Suppressor macrophage treated with lipopolysaccharide for 4 hours (primary cell): ENCODE measurements at regions not wholly inside any gene's neighbourhood (a gene's known extent, or its start where the extent isn't known, plus 50 kb on each side); places are given as distances from the start of the nearest gene placed in this dataset.
"Not testable (repeated sequence)": the region's sequence is repeated elsewhere in the genome, so short reads cannot be mapped to it uniquely, and the experiment has no call there.

Source experiments
- DNase-seq: peaks from one replicate; pipeline ENCODE4 v3.0.0-alpha.2; 2020

DNA sequence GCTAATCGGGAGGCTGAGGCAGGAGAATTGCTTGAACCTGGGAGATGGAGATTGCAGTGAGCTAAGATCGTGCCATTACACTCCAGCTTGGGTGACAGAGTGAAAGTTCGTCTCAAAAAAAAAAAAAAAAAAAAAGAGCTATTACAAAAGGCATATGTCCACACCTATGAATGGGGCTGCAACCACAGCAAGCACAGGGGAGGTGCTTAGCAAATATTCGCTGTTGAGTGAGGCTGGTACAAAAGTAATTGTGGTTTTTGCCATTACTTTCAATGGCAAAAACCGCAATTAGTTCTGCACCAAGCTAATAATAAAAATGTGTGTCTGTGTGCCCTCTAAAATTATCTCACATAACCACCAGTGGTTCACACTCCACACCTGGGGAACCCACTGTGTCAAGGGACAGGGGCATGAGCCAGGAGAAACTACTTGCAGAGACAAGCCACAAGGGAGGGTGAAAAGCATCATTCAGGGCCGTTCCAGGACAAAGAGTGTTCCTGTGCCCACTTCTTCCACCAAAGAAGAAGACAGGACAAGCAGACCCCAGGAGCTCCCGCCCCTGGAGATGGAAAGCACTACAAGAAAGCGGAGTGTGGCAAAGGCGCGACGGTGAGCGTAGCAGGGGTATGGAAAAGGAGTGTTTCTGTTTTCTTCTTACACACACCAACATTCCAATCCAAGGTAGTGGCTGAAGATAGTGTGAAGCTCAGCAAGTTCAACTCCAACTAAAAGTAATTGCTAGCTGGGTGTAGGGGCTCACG lies 84.4 kb upstream of the CNEP1R1 start:
- no peak for DNase-seq

- no peak for DNase-seq
These were observed 80.8 kb upstream of the CNEP1R1 start for GRCh38 chr16:49944221-49944620.

DNA sequence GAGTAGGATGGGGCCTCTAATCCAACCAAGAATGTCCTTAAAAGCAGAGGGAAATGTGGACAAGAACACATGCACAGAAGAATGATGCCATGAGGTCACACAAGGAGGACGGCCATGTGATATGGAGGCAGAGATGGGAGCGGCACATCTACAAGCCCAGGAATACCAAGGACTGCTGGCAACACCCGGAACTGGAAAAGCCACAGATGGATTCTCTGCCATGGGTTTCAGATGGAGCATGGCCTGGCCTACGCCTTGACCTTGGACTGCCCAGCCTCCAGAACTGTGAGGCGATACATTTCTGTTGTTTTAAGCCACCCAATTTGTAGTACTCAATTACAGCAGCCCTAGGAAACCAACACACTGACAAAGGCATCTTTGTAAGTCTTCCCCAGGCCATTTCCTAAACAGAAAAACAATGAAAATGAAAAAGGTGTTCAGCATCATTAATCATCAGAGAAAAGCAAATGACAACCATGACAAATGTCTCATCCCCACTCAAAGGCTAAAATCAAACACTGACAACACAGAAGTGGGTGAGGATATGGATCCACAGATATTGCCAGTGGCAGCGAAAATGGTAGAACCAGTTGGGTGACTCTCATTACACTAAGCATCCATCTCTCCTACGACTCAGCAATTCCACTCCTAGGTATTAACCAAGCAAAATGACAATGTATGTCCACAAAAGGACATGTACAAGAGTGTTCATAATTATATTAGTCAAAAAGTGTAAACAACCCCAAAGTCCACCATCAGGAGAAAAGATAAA lies 76.9 kb upstream of the CNEP1R1 start:
- DNase-seq, result no peak

DNA sequence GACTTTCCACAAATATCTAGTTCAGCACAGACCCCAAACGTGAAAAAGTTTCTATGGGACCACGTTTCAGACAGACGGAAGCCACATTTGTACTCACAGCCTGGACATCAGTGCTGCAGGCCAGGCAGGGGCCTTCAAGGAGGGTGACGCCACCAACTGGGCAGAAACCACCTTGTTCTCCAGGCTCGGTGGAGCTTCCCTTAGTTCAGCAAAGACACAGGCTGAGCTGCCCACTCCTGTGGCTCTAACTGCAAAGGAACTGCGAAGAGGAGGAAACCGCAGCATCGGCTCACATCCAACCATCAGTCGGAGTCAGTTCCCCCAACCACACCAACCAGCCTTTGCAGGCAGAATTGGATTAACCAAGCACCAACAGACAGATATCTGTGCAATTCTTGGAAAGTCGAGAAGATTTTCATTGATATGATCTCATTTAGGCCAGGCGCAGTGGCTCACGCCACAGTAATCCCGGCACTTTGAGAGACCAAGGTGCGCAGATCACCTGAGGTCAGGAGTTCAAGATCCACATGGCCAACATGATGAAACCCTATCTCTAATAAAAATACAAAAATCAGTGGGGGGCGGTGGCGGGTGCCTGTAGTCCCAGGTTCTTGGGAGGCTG lies 73.3 kb upstream of the CNEP1R1 start:
- DNase-seq, result no peak

DNA sequence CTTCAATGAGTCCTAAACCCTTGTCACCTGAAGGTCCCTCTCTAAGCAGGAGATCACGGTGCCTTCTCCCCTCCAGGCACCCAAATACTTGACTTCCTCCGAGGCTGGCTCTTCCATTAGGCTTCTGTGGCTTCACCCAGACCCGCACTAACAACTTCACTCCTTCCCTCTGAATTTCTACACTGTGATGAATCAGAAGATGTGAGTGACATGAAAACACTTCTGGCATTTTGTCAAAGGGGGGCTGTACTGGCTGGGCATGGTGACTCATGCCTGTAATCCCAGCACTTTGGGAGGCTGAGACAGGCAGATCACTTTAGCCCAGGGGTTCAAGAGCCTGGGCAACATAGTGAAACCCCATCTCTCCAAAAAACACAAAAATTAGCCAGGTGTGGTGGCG lies 72.6 kb upstream of the CNEP1R1 start:
- DNase-seq, result no peak

- DNase-seq, result no peak
These were observed 71.9 kb upstream of the CNEP1R1 start for GRCh38 chr16:49953090-49953489.

GRCh38 chr16:49955858-49956257 lies 69.2 kb upstream of the CNEP1R1 start:
- no peak for DNase-seq

GRCh38 chr16:49956915-49957314 lies 68.1 kb upstream of the CNEP1R1 start:
- no peak for DNase-seq

GRCh38 chr16:49958448-49958847 lies 66.6 kb upstream of the CNEP1R1 start:
- no peak for DNase-seq

DNA sequence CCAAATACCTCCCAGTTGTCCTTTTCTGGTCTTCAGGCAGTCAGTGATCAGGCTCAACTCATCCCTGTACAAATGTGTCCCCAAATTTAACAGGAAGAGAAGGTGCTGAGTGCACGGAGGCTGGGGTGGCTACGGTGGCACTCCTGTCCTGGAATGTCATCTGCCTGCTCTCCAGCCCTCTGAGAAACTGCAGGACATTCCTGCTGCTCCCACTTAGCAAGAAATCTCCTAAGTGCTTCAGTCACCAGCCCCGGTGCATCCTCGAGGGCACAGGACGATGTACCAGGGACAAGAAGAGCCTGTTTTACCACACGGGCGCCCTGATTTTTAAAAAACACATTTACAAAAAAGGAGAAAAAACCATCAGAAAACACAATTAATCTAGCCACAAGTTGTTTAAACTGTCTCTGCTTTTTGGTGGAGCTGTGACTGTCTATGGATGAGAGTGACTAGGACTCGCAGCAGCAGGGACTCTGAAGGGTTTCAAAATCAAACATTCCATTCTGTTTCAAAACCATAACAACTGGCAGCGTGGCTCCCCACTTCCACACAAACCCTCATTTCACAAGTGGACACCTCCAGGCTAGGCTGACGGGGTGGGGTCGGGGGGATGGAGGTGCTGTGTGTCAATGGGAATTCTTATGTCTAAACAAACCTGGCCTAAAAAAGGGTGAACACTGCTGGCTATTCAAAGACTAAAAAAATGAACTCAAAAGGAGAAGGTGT lies 65.3 kb upstream of the CNEP1R1 start:
- DNase-seq, result no peak

DNA sequence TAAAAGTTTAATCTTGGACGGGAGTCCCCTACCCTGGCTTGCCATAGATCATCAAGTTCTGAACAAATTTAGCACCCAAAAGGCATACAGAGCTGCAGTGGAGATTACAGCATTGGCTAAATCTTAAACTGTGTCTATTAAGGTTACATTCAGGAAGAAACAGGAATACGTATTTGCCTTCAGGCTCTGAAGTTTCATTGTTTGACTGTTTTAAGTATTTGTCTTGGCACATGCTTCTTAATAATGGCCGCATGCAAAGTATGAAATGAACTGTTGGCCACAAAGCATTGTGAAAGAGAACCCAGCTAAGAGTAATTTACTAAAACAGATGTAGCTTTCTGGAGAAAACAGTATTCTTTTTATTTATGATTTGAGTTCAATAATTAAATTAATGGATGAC lies 63.9 kb upstream of the CNEP1R1 start:
- DNase-seq, result no peak

GRCh38 chr16:49962566-49962965 lies 62.5 kb upstream of the CNEP1R1 start:
- not testable (repeated sequence) for DNase-seq

- no peak for DNase-seq
These were observed 60.7 kb upstream of the CNEP1R1 start for GRCh38 chr16:49964316-49964715.

DNA sequence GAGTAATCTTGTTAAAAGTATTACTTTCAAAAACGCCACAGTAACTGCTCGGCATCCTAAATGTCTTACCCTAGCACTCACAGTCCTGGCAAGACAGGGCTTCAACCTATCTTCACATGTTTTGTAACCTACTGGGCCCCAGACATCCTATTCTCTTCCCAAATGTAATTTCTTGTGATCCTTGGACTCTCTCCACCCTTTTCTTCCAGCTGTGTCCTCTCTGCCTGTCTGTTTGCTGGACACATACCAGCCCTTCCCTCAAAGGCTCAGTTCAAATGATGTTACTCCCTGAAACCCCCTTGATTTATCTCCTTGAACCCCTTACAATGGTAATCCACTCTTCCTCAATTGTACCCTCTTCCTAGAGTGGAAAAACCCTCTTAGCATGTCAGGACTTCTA lies 60.1 kb upstream of the CNEP1R1 start:
- no peak for DNase-seq

DNA sequence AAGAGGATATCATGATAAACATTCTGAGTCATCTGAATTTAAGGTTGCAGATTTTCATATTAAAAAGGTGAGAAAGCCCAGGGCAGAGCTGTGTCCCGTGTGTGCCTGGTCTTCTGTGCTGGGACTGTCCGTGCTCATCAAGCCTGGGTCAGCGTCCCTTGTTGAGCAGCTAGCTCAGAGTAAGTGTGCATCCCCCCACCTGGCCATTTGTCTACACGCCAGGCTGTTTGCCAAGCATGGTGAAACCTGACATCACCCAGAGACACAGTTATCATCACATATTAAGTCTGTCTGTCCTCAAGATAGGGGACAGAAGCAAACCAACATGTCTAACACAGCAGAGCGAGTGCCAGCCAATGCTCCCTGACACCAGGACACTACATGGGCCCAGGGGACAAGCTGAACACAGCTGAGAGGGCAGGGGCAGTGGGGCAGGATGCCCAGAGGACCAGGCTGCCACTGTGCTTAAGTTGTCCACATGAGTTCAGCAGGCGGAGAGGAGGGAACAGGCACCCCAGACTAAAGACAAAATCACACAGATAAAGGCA lies 57.9 kb upstream of the CNEP1R1 start:
- no peak for DNase-seq

- DNase-seq, result no peak
These were observed 55.7 kb upstream of the CNEP1R1 start for GRCh38 chr16:49969091-49970030.

DNA sequence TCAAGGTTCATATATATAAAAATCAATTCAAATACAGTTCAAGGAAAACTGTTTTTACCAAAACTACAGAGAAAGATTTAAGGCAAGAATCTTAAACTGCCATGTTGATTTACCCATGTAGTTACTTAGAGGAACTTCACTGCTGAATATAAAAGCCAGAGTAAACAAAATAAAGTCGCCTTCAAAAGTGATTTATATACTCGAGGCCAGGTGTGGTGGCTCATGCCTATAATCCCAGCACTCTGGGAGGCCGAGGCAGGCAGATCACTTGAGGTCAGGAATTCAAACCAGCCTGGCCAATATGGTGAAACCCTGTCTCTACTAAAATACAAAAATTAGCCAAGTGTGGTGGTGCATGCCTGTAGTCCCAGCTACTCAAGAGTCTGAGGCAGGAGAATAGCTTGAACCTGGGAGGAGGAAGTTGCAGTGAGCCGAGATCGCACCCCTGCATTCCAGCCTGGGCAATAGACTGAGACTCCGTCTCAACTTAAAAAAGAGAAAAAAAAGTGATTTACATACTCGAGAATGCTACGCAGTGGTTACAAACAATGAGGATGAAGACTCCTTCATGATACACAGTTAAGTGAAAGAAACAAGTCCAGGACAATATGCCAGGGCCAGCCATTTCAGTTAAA lies 54.1 kb upstream of the CNEP1R1 start:
- DNase-seq, result no peak

- DNase-seq, result no peak
These were observed 52.7 kb upstream of the CNEP1R1 start for GRCh38 chr16:49972280-49972679.

DNA sequence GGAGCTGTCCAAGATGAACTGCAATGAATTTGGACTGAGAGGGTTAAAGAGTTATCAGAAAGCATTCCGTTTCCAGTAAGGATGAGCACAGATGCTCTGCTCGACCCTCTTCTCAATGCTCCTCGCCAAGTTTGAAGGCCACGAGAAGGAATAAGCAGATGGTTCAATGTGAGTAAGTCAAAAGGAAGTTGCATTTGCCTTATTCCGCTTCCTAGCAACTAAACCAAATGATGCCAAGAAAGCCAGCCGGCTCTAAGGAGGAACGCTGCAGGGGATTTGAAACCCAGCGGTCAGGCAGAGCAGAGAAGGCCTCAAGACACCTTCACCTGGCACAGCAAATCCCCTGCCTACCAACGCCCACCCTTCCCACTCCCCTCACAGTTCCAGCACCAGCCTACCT lies 52.1 kb upstream of the CNEP1R1 start:
- no peak for DNase-seq
